Parathyroid adenoma (tissue), 2 donors: ENCODE measurements at regions not wholly inside any gene's neighbourhood (a gene's known extent, or its start where the extent isn't known, plus 50 kb on each side); places are given as distances from the start of the nearest gene placed in this dataset.

Experiments
- H2AFZ ChIP-seq: fragments of 300-600 bp; sonication (generic); one replicate; pipeline ENCODE4 v1.7.0; 2017; ENCODE audit warnings: antibody characterized with exemption, mild to moderate bottlenecking
- H3K27ac ChIP-seq: fragments of 300-600 bp; sonication (generic); one replicate; pipeline ENCODE4 v1.7.0; 2017
- H3K27me3 ChIP-seq: fragments of 300-600 bp; sonication (generic); one replicate; pipeline ENCODE4 v1.7.0; 2017; ENCODE audit warnings: low read length; ENCODE audit not compliant: control insufficient read depth, insufficient read depth
- H3K36me3 ChIP-seq: fragments of 300-600 bp; sonication (generic); one replicate; pipeline ENCODE4 v1.7.0; 2017; ENCODE audit warnings: low read length; ENCODE audit not compliant: control insufficient read depth, insufficient read depth
- H3K4me1 ChIP-seq: fragments of 300-600 bp; sonication (generic); one replicate; pipeline ENCODE4 v1.7.0; 2017; ENCODE audit warnings: control low read depth
- H3K4me2 ChIP-seq: fragments of 300-600 bp; sonication (generic); one replicate; pipeline ENCODE4 v1.7.0; 2017; ENCODE audit warnings: low read length
- H3K4me3 ChIP-seq: fragments of 300-600 bp; sonication (generic); one replicate; pipeline ENCODE4 v1.7.0; 2017; ENCODE audit warnings: low read depth, low read length
- H3K79me2 ChIP-seq: fragments of 300-600 bp; sonication (generic); one replicate; pipeline ENCODE4 v1.7.0; 2017; ENCODE audit warnings: control low read depth
- H3K9ac ChIP-seq: fragments of 300-600 bp; sonication (generic); one replicate; pipeline ENCODE4 v1.7.0; 2017; ENCODE audit warnings: mild to moderate bottlenecking
- H3K9me3 ChIP-seq: fragments of 300-600 bp; sonication (generic); one replicate; pipeline ENCODE4 v1.7.0; 2017; ENCODE audit warnings: low read length; ENCODE audit not compliant: control insufficient read depth
- CTCF ChIP-seq: fragments of 300-600 bp; sonication (generic); IDR thresholded peaks from one replicate; pipeline ENCODE4 v1.7.0; 2017; ENCODE audit warnings: antibody characterized with exemption, mild to moderate bottlenecking
- donor health status: primary hyperparathyroidism.

- TF ChIP-seq CTCF, result no peak
- Histone ChIP-seq H3K79me2 (no peaks in the 10 kb centered on the region), H3K4me3 (no peak overlapping the region), H2AFZ (no peak overlapping the region), H3K4me1 (no peaks in the 10 kb centered on the region), H3K9ac (no peak overlapping the region), H3K36me3 (no peaks in the 10 kb centered on the region), H3K27me3 (no peaks in the 10 kb centered on the region), H3K4me2 (no peak overlapping the region), H3K27ac (no peak overlapping the region), H3K9me3 (no peaks in the 10 kb centered on the region)
These were observed 464.2 kb downstream of the COL12A1 start for GRCh38 chr6:74741646-74742045.

- H3K79me2 ChIP-seq, result no peaks in the 10 kb centered on the region
- H3K4me1 ChIP-seq, result no peaks in the 10 kb centered on the region
- no peak overlapping the region for H3K4me3 ChIP-seq
- no peaks in the 10 kb centered on the region for H3K27me3 ChIP-seq
- no peaks in the 10 kb centered on the region for H3K9me3 ChIP-seq
- H3K4me2 ChIP-seq, result no peak overlapping the region
- no peaks in the 10 kb centered on the region for H3K36me3 ChIP-seq
- TF ChIP-seq CTCF, result no peak
- H3K27ac ChIP-seq, result no peak overlapping the region
- no peak overlapping the region for H2AFZ ChIP-seq
- H3K9ac ChIP-seq, result no peak overlapping the region
These were observed 470.5 kb downstream of the COL12A1 start for GRCh38 chr6:74735304-74735703.

GRCh38 chr6:74734901-74735300 lies 471.0 kb downstream of the COL12A1 start:
- TF ChIP-seq CTCF, result no peak
- Histone ChIP-seq H3K36me3 (no peaks in the 10 kb centered on the region), H3K79me2 (no peaks in the 10 kb centered on the region), H3K27me3 (no peaks in the 10 kb centered on the region), H3K27ac (no peak overlapping the region), H3K9ac (no peak overlapping the region), H3K4me2 (no peak overlapping the region), H3K4me3 (no peak overlapping the region), H2AFZ (no peak overlapping the region), H3K9me3 (no peaks in the 10 kb centered on the region), H3K4me1 (no peaks in the 10 kb centered on the region)

- H3K9me3 ChIP-seq, result no peaks in the 10 kb centered on the region
- no peak overlapping the region for H3K9ac ChIP-seq
- H3K36me3 ChIP-seq, result no peaks in the 10 kb centered on the region
- no peak overlapping the region for H3K4me3 ChIP-seq
- H3K79me2 ChIP-seq, result no peaks in the 10 kb centered on the region
- no peak overlapping the region for H2AFZ ChIP-seq
- H3K4me1 ChIP-seq, result no peaks in the 10 kb centered on the region
- no peak overlapping the region for H3K27ac ChIP-seq
- no peaks in the 10 kb centered on the region for H3K27me3 ChIP-seq
- H3K4me2 ChIP-seq, result no peak overlapping the region
- TF ChIP-seq CTCF, result no peak
These were observed 471.8 kb downstream of the COL12A1 start for GRCh38 chr6:74733830-74734620.

- no peak overlapping the region for H3K27ac ChIP-seq
- H3K4me1 ChIP-seq, result no peaks in the 10 kb centered on the region
- no peaks in the 10 kb centered on the region for H3K79me2 ChIP-seq
- no peak for TF ChIP-seq CTCF
- H2AFZ ChIP-seq, result no peak overlapping the region
- H3K27me3 ChIP-seq, result no peaks in the 10 kb centered on the region
- H3K36me3 ChIP-seq, result no peaks in the 10 kb centered on the region
- no peak overlapping the region for H3K9ac ChIP-seq
- H3K4me2 ChIP-seq, result no peak overlapping the region
- no peaks in the 10 kb centered on the region for H3K9me3 ChIP-seq
- no peak overlapping the region for H3K4me3 ChIP-seq
These were observed 473.9 kb downstream of the COL12A1 start for GRCh38 chr6:74731931-74732330.
